Fibroblast of villous mesenchyme (primary cell): ENCODE measurements at regions not wholly inside any gene's neighbourhood (a gene's known extent, or its start where the extent isn't known, plus 50 kb on each side); places are given as distances from the start of the nearest gene placed in this dataset. TPM values are rescaled to one million over a fixed set of nuclear protein-coding genes. Genes with fewer than 3 reads are reported as not detected.

Source experiments
- small RNA-seq: library from RNA; depleted of rRNA; stranded (forward); fragments of <200 nt; gene quantifications from one replicate; pipeline ENCODE3, GENCODE V24; 2012

Small RNA genes lying in the stretch of these regions (small RNA-seq; reads per million reads assigned to genes)
- not detected for gene RF00004
